Peyer's patch (tissue), 4 donors: ENCODE measurements at regions not wholly inside any gene's neighbourhood (a gene's known extent, or its start where the extent isn't known, plus 50 kb on each side); places are given as distances from the start of the nearest gene placed in this dataset.

Experiments
- POLR2A ChIP-seq, 2 donors: fragments of 450-650 bp; IDR thresholded peaks; one replicate each; pipeline ENCODE4 v1.5.1; 2017; ENCODE audit warnings: antibody characterized with exemption in 2 of 2, mild to moderate bottlenecking in 2 of 2, moderate library complexity in 2 of 2
- TF ChIP-seq, protein P1 (sequence below), 6 experiments: fragments of 450-650 bp in 4 of 6; fragments of 200-600 bp in 2 of 6; sonication (generic) in 1 of 6; IDR thresholded peaks; one replicate each; pipeline ENCODE4 v1.5.1; 2017 to 2019; ENCODE audit warnings: antibody characterized with exemption in 6 of 6, mild to moderate bottlenecking in 3 of 6, moderate library complexity in 1 of 6

- TF ChIP-seq POLR2A (IDR thresholded peaks at IDR 0.05): no peak
- TF ChIP-seq, protein P1, sequence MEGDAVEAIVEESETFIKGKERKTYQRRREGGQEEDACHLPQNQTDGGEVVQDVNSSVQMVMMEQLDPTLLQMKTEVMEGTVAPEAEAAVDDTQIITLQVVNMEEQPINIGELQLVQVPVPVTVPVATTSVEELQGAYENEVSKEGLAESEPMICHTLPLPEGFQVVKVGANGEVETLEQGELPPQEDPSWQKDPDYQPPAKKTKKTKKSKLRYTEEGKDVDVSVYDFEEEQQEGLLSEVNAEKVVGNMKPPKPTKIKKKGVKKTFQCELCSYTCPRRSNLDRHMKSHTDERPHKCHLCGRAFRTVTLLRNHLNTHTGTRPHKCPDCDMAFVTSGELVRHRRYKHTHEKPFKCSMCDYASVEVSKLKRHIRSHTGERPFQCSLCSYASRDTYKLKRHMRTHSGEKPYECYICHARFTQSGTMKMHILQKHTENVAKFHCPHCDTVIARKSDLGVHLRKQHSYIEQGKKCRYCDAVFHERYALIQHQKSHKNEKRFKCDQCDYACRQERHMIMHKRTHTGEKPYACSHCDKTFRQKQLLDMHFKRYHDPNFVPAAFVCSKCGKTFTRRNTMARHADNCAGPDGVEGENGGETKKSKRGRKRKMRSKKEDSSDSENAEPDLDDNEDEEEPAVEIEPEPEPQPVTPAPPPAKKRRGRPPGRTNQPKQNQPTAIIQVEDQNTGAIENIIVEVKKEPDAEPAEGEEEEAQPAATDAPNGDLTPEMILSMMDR (IDR thresholded peaks at IDR 0.05): no peak
Observed at GRCh38 chr5:143634689-143635088, 177.3 kb upstream of the HMHB1 start.
